T-helper 1 cell treated with Interleukin-12 subunit alpha and Interleukin-12 subunit beta and Interleukin-4 antibody, amounts not matched to agents 30 μg/mL and 1 μg/mL, for 36 hours (primary cell): ENCODE measurements at regions not wholly inside any gene's neighbourhood (a gene's known extent, or its start where the extent isn't known, plus 50 kb on each side); places are given as distances from the start of the nearest gene placed in this dataset.

Experiments
- H3K27ac Mint-ChIP-seq: one replicate; pipeline ENCODE4 v1.8.0; 2021; ENCODE audit warnings: mild to moderate bottlenecking, mixed read lengths
- H3K27me3 Mint-ChIP-seq: one replicate; pipeline ENCODE4 v1.8.0; 2021; ENCODE audit warnings: low read depth, mixed read lengths
- H3K36me3 Mint-ChIP-seq: one replicate; pipeline ENCODE4 v1.8.0; 2021; ENCODE audit warnings: low read depth, mixed read lengths
- H3K4me1 Mint-ChIP-seq: one replicate; pipeline ENCODE4 v1.8.0; 2021; ENCODE audit warnings: low read depth, mixed read lengths
- H3K4me3 Mint-ChIP-seq: one replicate; pipeline ENCODE4 v1.8.0; 2021; ENCODE audit warnings: mild to moderate bottlenecking, moderate library complexity, mixed read lengths
- H3K9me3 Mint-ChIP-seq: one replicate; pipeline ENCODE4 v1.8.0; 2021; ENCODE audit warnings: mixed read lengths

DNA sequence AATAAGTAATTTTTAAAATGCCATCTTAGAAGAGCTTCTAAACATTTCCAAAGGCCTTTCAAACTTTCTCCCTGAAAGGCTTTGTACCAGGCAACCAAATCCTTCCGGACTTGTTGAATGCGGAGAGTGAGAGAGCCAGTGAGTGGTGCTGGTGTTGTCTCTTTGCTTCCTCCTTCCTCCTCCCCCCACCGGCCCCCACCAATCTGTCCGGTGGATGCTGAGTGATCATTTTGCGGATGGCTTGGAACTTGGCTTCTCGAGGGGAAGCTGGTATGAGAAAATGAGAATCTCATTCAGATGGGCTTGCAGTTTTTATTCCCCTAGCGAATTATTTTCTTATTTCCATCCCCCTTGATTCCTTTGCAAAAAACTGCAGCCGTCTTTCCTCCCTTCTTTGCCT is 97.3 kb downstream of the ANKRD60 start:
- Mint-ChIP-seq H3K4me3 (no peak overlapping the region), H3K27me3 (peaks cover 61% of the 10 kb centered on the region), H3K27ac (no peak overlapping the region), H3K9me3 (no peaks in the 10 kb centered on the region), H3K36me3 (no peaks in the 10 kb centered on the region), H3K4me1 (no peaks in the 10 kb centered on the region)

DNA sequence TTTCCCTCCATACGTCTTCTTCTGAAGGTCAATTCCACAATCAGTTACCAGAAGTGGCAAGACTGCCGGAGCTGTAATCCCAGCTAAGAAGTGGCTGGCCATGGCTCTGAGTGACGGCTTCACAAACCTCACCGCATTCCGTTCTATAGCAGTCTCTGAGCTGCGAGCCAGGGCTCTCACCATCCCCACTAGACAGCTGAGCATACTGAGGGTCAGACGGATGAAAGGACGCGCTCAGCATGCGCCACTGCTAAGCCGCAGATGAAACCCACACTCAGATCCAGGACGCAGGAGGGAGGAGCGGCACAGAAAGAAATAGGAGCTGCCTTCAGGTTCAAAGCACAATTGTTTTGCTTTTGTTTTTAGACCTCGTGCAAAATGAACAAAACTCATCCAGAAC is 97.9 kb downstream of the ANKRD60 start:
- Mint-ChIP-seq H3K27me3 (peaks cover 58% of the 10 kb centered on the region), H3K4me3 (no peak overlapping the region), H3K9me3 (peaks cover 3% of the 10 kb centered on the region), H3K36me3 (no peaks in the 10 kb centered on the region), H3K4me1 (no peaks in the 10 kb centered on the region), H3K27ac (no peak overlapping the region)

DNA sequence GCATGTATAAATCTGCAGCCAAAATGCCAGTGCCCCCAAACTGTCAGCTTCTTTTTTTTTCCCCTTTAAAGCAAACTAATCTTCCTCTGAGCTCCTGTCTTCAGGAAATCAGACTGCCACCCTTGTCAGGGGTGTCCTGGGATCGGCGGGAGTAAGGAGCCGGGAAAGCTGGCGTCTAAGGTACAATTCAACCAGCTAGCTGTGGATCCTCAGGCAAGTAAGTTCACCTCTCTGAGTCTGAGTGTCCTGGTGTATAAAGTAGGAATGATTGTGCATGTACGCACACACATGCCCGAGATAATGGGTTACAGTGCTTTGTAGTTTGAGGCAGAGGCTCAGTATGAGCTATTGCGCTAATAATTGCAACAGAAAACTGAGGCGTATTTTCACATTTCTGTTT is 98.3 kb downstream of the ANKRD60 start:
- Mint-ChIP-seq H3K4me3 (no peak overlapping the region), H3K36me3 (no peaks in the 10 kb centered on the region), H3K9me3 (peaks cover 7% of the 10 kb centered on the region), H3K27ac (no peak overlapping the region), H3K27me3 (peaks cover 55% of the 10 kb centered on the region), H3K4me1 (no peaks in the 10 kb centered on the region)

DNA sequence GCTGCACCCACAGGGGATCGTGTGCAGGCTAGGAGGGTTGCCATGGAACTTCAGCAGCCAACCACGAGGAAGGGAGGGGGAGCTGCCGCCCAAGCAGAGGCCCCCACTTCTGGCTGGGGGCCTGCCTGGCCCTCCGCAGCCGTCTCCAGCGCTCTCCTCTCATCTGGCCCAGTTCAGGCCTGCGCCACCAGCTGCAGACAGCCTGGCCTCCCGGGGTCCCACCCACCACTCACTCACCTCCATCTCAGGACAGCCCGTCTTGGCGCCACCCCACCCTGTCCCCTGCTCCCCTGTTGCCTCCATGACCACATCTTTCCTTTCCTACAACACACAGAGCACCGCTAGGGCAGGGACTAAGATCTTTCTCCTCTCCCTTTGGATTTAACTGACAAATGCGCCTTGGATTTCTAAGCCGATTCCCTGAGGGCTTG is 98.7 kb downstream of the ANKRD60 start:
- no peak overlapping the region for H3K4me3 Mint-ChIP-seq
- no peak overlapping the region for H3K27ac Mint-ChIP-seq
- H3K4me1 Mint-ChIP-seq, result no peaks in the 10 kb centered on the region
- H3K36me3 Mint-ChIP-seq, result no peaks in the 10 kb centered on the region
- H3K9me3 Mint-ChIP-seq, result peaks cover 11% of the 10 kb centered on the region
- peaks cover 54% of the 10 kb centered on the region for H3K27me3 Mint-ChIP-seq

DNA sequence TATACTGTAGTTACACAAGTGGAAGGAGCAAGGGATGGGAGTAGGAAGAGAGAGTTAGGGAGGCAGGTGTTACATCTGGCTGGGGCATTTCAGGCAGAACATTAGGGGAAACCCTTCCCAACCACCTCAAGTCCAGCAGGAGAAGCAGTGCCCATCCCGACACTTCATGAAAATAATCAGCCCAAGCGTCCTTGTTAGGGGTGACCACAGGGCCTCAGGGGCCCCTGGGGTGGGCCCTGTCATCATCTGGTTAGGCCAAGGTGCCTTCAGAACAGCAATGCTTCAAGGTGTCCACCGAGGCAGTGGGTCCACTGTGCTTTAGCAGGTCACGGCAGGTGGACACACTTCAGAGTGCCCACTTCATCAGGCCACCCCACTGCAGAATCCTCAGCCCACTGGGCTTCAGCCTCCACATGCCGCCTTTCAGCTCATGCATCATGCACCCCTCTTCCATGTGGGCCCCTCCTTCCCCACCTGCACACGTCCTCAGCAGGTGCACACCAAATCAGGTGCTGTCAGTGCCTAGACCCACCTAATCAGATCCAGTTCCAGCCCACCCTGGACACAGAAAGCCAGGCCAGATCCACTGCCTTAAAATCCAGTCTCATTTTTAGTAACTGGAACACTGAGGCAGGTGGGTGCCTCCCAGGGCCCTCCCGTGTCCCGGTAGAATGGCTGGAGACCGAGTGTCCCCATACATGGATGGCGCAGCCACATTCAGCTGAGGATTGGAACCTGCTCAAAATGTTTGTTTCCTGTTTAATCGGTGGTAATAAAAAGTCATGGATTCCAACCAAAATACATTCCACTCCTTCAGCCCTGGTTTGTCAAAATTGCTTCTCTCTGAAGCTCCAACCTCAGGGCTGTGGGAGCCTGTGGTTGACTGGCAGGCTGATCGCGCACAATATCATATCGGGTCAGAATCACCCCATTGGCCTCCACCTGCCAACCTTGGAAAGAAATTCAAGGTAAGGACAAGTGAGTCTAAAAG is 99.5 kb downstream of the ANKRD60 start:
- peaks cover 53% of the 10 kb centered on the region for H3K27me3 Mint-ChIP-seq
- no peaks in the 10 kb centered on the region for H3K36me3 Mint-ChIP-seq
- H3K9me3 Mint-ChIP-seq, result peaks cover 16% of the 10 kb centered on the region
- no peak overlapping the region for H3K27ac Mint-ChIP-seq
- no peak overlapping the region for H3K4me3 Mint-ChIP-seq
- H3K4me1 Mint-ChIP-seq, result no peaks in the 10 kb centered on the region

DNA sequence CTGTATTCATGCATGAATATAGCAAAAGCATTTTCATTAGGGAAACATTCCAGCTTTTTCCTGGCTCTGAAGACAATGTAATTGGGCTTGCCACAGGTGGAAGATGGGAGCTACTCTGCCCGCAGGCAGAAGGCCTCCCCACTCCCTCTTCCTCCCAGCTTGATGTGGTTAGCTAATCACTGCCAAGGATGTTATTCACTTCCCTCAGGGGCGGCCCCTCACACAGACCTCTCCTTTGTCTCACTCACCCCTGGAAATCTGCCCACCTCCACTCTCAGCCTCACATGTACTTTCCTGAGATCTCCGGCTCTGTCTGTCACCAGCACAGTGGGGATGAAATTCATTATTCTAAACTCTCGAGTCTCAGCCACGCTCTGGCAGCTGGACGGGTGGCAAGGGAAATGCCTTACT is 100.7 kb downstream of the ANKRD60 start:
- Mint-ChIP-seq H3K27me3 (peaks cover 45% of the 10 kb centered on the region), H3K27ac (no peak overlapping the region), H3K4me1 (no peaks in the 10 kb centered on the region), H3K4me3 (no peak overlapping the region), H3K9me3 (peaks cover 16% of the 10 kb centered on the region), H3K36me3 (no peaks in the 10 kb centered on the region)

DNA sequence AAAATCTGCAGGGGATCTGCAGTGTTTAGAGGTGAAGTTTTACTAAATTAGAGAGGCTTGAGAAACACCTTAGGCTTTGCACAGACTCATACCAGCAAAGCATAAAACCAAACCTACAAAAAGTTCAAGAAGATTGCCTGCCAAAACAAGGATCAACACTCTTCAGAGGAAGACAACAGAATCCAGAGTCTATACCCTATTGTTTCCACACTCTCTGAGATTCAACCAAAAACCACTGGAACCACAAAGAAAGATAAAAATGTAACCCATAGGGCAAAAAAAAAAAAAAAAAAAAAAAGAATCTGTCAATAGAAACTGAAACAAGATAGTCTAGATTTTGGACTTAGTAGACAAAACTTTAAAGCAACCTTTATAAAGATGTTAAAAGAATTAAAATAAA is 102.7 kb downstream of the ANKRD60 start:
- no peak overlapping the region for H3K4me3 Mint-ChIP-seq
- H3K9me3 Mint-ChIP-seq, result peaks cover 16% of the 10 kb centered on the region
- H3K4me1 Mint-ChIP-seq, result no peaks in the 10 kb centered on the region
- no peak overlapping the region for H3K27ac Mint-ChIP-seq
- peaks cover 33% of the 10 kb centered on the region for H3K27me3 Mint-ChIP-seq
- H3K36me3 Mint-ChIP-seq, result no peaks in the 10 kb centered on the region

DNA sequence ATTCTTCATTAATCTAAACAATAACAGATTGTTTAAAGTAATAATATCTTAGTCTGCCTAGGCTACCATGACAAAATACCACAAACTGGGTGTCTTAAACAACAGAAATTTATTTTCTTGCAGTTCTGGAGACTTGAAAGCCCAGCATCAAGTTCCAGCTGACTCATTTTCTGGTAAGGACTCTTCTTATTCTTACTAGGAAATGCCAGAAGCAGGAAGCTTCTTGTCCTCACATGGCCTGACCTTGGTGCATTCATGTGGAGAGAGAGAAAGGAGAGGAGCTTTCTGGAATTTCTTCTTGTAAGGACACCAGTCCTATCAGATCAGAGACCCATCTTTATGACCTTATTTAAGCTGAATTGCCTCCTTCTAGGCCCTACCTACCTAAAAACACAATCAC is 110.5 kb downstream of the ANKRD60 start:
- H3K4me1 Mint-ChIP-seq, result no peaks in the 10 kb centered on the region
- H3K4me3 Mint-ChIP-seq, result no peak overlapping the region
- H3K27ac Mint-ChIP-seq, result no peak overlapping the region
- peaks cover 20% of the 10 kb centered on the region for H3K27me3 Mint-ChIP-seq
- H3K9me3 Mint-ChIP-seq, result peaks cover 17% of the 10 kb centered on the region
- H3K36me3 Mint-ChIP-seq, result no peaks in the 10 kb centered on the region

DNA sequence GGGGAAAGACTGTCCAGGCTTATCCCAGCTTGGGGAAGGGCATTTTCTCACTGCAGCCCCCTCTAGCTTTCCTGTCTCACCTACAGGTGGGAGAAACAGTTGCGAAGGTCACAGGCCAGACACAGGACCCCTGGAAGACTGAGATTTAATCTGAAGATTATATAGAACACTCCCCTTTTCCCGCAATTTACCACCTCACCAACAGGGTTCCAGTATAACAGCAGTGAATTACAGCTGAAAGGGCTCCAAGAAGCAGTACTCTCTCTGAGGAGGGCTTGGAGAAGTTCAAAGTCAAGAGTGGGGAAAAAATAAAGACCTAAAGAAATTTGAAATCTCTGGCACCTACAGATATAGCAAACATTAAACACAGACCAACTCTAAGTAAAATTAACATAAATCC is 111.9 kb downstream of the ANKRD60 start:
- peaks cover 17% of the 10 kb centered on the region for H3K9me3 Mint-ChIP-seq
- no peak overlapping the region for H3K4me3 Mint-ChIP-seq
- no peak overlapping the region for H3K27ac Mint-ChIP-seq
- no peaks in the 10 kb centered on the region for H3K36me3 Mint-ChIP-seq
- no peaks in the 10 kb centered on the region for H3K4me1 Mint-ChIP-seq
- peaks cover 16% of the 10 kb centered on the region for H3K27me3 Mint-ChIP-seq

DNA sequence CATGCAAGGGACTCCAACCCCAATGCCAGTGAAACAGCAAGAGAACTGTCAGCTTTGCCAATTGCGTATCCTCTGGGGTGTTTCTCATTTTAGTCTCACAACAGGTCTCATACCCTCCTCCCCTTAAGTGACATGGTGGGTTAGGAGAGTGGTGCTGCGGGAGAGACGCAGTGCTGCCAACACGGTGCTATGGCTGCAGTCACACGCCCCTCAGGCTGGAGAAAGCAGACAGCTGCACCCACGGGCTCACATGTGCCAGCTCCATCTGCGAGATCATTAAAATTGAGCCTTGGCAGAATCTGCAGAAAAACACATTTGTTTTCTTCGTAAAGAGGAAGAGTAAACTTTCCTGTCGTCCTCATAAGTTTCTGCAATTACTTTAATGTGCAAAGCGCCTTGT is 114.7 kb downstream of the ANKRD60 start:
- H3K9me3 Mint-ChIP-seq, result peaks cover 6% of the 10 kb centered on the region
- H3K27me3 Mint-ChIP-seq, result peaks cover 12% of the 10 kb centered on the region
- H3K4me3 Mint-ChIP-seq, result no peak overlapping the region
- no peaks in the 10 kb centered on the region for H3K4me1 Mint-ChIP-seq
- no peak overlapping the region for H3K27ac Mint-ChIP-seq
- no peaks in the 10 kb centered on the region for H3K36me3 Mint-ChIP-seq

DNA sequence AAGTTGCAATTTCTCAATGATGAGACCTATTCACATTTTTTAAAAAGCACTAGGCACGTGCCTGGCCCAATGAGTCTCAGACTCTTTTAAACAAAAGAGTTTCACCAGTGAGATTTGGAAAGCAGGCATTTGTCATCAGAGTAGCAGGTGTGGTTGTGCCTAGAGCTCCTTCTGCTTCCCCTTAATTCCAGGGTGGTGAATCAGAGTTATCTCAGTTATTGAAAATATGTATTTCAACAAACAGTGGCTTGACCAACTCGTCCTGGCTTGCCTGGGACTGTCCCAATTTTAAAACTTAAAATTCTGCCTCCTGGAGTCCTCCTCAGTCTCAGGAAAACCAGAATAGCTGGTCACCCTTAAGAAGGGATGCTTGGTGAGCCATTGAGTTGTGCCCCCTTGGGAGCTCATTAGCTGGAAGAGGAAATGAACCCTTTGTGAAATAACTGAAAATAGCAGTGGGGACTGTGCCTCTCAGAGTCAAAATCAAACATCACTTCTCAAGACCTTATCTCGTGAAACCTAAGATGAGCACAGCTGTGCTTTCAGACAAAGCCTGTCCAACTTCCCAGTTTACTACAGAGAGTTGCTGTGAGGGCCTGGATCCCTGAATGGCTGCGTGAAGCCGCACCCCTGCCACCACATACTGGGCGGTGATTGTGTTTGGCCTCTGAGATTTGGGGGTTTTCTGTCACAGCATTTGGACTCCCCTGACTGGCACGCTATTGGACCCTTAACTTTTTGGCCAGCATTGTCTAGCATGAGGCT is 116.3 kb downstream of the ANKRD60 start:
- Mint-ChIP-seq H3K27ac (no peak overlapping the region), H3K9me3 (no peaks in the 10 kb centered on the region), H3K4me1 (no peaks in the 10 kb centered on the region), H3K36me3 (no peaks in the 10 kb centered on the region), H3K27me3 (peaks cover 3% of the 10 kb centered on the region), H3K4me3 (no peak overlapping the region)

DNA sequence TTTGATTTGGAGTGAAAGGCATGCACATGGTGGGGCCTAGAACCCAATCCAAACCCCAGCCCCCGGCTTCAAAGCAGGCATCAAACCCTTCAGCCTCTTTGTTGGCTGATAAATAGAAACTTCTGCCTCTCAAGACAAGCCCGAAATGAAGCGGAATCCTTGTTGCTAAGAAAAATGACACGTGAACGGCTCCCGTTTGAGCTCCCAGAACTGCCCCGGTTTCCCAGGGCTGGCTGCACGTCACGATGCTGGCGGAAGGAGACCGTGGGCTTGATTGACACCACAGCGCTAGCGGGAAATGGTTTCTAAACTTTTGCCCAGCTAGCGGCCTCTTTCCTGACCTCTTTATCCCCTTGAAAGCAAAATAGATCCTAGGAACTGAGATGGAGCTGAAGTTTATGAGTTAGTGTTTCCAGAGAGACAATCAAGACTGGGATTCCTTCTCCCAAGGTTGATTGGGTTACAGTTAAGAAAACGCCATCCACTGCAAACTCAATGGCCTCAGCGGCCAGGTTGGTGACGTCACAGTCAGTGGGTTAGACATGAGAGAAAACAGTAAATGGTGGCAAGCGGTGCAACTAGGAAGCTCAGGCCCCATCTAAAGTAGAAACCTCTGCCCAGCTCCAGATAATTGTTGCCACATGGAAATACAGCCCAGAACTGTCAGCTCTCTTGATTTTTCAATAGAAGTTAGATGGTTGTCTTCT is 117.0 kb downstream of the ANKRD60 start:
- Mint-ChIP-seq H3K9me3 (no peaks in the 10 kb centered on the region), H3K4me3 (no peak overlapping the region), H3K4me1 (no peaks in the 10 kb centered on the region), H3K27me3 (no peaks in the 10 kb centered on the region), H3K27ac (no peak overlapping the region), H3K36me3 (no peaks in the 10 kb centered on the region)

DNA sequence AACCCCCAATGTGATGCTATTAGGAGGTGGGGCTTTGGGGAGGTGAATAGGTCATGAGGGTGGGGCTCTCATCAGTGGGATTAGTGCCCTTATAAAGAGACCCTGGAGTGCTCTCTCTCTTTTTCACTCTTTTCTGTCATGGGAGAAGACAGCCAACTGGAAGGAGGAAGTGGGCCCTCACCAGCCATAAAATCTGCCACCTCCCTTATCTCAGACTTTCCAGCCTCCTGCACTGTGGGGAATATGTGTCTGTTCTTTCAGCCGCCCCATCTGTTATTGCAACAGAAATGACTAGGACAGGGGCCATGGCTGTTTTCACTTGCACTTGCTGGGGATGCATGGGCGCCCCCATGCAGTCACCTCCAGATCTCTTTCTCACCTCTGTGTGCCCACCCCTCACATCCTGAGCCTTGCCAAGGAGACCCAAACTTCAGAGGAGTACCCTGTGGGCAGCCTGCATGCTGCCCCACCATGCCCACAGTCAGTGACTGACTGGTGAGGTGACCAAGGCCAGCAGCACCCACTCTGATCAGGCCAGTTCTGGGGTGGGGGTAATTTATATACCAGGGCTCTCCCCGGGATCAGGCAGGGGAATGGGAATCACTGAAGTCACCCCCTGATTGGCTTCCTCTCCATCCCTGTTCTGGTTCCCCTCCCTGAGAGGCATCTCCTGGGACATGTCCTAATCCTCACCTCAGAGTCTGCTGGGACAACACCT is 118.4 kb downstream of the ANKRD60 start:
- Mint-ChIP-seq H3K27ac (no peak overlapping the region), H3K27me3 (peaks cover 3% of the 10 kb centered on the region), H3K4me1 (no peaks in the 10 kb centered on the region), H3K9me3 (peaks cover 3% of the 10 kb centered on the region), H3K4me3 (no peak overlapping the region), H3K36me3 (no peaks in the 10 kb centered on the region)
